ENCODE measurements at regions not wholly inside any gene's neighbourhood (a gene's known extent, or its start where the extent isn't known, plus 50 kb on each side); places are given as distances from the start of the nearest gene placed in this dataset.

DNA sequence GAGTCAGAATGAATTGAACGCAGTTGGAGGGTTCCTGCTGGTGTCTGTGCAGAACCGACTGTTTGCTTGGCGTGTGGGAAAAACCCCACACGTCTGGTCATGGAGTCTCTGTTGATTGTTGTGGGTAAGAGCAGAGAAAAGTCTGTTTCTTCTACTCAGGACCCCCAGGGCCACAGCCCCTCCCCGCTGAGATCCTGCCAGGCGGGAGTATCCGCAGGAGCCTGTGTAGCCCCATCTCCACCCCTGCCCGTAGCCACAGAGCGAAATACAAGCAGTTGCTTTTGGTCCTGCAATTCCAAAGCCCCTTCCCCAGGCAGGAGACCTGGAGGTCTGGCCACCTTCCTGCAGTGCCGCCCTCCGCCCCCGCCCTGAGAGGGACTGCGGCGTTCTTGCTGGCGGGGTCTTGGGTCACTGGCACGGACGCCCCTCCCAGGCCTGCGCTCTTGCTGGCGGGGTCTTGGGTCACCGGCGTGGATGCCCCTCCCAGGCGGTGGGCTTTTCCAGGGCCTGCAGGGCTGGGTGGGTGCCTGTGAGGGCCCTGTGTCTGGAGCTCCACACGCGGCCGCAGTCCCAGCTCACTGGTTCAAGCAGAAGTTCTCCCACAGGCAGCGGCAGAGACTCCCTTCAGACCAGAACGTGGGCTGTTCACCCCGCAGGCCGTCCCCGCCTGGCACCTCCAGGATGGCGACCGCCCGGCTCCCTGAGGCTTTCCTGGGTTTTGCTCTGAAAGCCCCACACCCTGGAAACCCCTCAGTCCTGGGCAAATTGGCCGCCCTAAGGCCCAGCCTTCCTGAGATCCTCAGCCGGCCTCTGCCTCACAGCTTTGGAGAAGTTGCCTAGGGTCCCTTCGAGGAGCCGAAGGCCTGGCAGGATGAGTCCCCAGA lies 76.0 kb upstream of the CTDP1 start:
- TF ChIP-seq, protein P1, sequence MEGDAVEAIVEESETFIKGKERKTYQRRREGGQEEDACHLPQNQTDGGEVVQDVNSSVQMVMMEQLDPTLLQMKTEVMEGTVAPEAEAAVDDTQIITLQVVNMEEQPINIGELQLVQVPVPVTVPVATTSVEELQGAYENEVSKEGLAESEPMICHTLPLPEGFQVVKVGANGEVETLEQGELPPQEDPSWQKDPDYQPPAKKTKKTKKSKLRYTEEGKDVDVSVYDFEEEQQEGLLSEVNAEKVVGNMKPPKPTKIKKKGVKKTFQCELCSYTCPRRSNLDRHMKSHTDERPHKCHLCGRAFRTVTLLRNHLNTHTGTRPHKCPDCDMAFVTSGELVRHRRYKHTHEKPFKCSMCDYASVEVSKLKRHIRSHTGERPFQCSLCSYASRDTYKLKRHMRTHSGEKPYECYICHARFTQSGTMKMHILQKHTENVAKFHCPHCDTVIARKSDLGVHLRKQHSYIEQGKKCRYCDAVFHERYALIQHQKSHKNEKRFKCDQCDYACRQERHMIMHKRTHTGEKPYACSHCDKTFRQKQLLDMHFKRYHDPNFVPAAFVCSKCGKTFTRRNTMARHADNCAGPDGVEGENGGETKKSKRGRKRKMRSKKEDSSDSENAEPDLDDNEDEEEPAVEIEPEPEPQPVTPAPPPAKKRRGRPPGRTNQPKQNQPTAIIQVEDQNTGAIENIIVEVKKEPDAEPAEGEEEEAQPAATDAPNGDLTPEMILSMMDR (IDR thresholded peaks at IDR 0.05), result no peak
- TF ChIP-seq POLR2A (IDR thresholded peaks at IDR 0.05), result no peak
